ENCODE measurements at regions not wholly inside any gene's neighbourhood (a gene's known extent, or its start where the extent isn't known, plus 50 kb on each side); places are given as distances from the start of the nearest gene placed in this dataset.
A peak's percentile ranks its signal among the peaks of the same experiment; 100 is the strongest.
"Not testable (repeated sequence)": the region's sequence is repeated elsewhere in the genome, so short reads cannot be mapped to it uniquely, and the experiment has no call there.

GRCh38 chr2:175728032-175728431 is 274.0 kb downstream of the LNPK start:
- no peak for TF ChIP-seq CTCF (IDR thresholded peaks at IDR 0.05; ENCODE audit: insufficient read depth, low read length)
- no peak for DNase-seq (ENCODE audit: low read depth)
- no peak overlapping the region for H3K4me3 ChIP-seq (ENCODE audit: low read depth, low read length)

GRCh38 chr2:175726223-175726622 is 275.8 kb downstream of the LNPK start:
- no peak for TF ChIP-seq CTCF (IDR thresholded peaks at IDR 0.05; ENCODE audit: insufficient read depth, low read length)
- H3K4me3 ChIP-seq (ENCODE audit: low read depth, low read length), result no peak overlapping the region
- peak; percentile 56 for DNase-seq (ENCODE audit: low read depth)

- no peak overlapping the region for H3K4me3 ChIP-seq (ENCODE audit: low read depth, low read length)
- no peak for DNase-seq (ENCODE audit: low read depth)
- TF ChIP-seq CTCF (IDR thresholded peaks at IDR 0.05; ENCODE audit: insufficient read depth, low read length), result no peak
Measured at GRCh38 chr2:175709248-175709647, 292.8 kb downstream of the LNPK start.

GRCh38 chr2:175707322-175707721 is 294.7 kb downstream of the LNPK start:
- H3K4me3 ChIP-seq (ENCODE audit: low read depth, low read length), result no peak overlapping the region
- TF ChIP-seq CTCF (IDR thresholded peaks at IDR 0.05; ENCODE audit: insufficient read depth, low read length), result no peak

GRCh38 chr2:175704568-175704967 is 297.5 kb downstream of the LNPK start:
- H3K4me3 ChIP-seq (ENCODE audit: low read depth, low read length), result not testable (repeated sequence)

More at GRCh38 chr2:175707322-175707721, 294.7 kb downstream of the LNPK start:
- no peak for DNase-seq (ENCODE audit: low read depth)

GRCh38 chr2:175698061-175698460 is 304.0 kb downstream of the LNPK start:
- H3K4me3 ChIP-seq (ENCODE audit: low read depth, low read length), result no peak overlapping the region
- no peak for DNase-seq (ENCODE audit: low read depth)
- TF ChIP-seq CTCF (IDR thresholded peaks at IDR 0.05; ENCODE audit: insufficient read depth, low read length), result no peak

More at GRCh38 chr2:175704568-175704967, 297.5 kb downstream of the LNPK start:
- DNase-seq (ENCODE audit: low read depth), result not testable (repeated sequence)

- H3K4me3 ChIP-seq (ENCODE audit: low read depth, low read length), result no peak overlapping the region
- peak; percentile 86 for DNase-seq (ENCODE audit: low read depth)
- peak; percentile 75 for TF ChIP-seq CTCF (IDR thresholded peaks at IDR 0.05; ENCODE audit: insufficient read depth, low read length)
Measured at GRCh38 chr2:175690113-175690837, 311.8 kb downstream of the LNPK start.

Data from fibroblast of the aortic adventitia (primary cell).